GM12878 (cell line): ENCODE measurements at regions not wholly inside any gene's neighbourhood (a gene's known extent, or its start where the extent isn't known, plus 50 kb on each side); places are given as distances from the start of the nearest gene placed in this dataset.

Experiments used
- ATAC-seq: fragments of 200-7000 bp; cut with Tn5 transposase; 3 replicates; pipeline ENCODE4 v1.9.1; 2020; ENCODE audit warnings: mild to moderate bottlenecking, moderate library complexity
- BruUV-seq: library from RNA; stranded (reverse); fragments of 400-500 nt; replicated peaks from 2 replicates; lab custom pipeline; 2021; lab: Mats Ljungman, UMichigan
- CTCF ChIA-PET: fragments of 300-600 bp; sonication (Branson Sonifier 250); formaldehyde crosslinking; extraction: SDS; loops from one replicate; lab custom pipeline; 2021; ENCODE audit warnings: inconsistent platforms; lab: Yijun Ruan, JAX
- POLR2A ChIA-PET: fragments of 350-600 bp; formaldehyde crosslinking; extraction: SDS; loops from one replicate; lab custom pipeline; 2021; ENCODE audit warnings: inconsistent platforms; lab: Charles Lee
- RAD21 ChIA-PET: fragments of 300-600 bp; sonication (Branson Sonifier 250); formaldehyde crosslinking; loops from one replicate; lab custom pipeline; 2023; ENCODE audit warnings: antibody characterized with exemption; ENCODE audit not compliant: unreplicated experiment; lab: Charles Lee
- SMC1A ChIA-PET: fragments of 300-600 bp; sonication (Branson Sonifier 250); formaldehyde crosslinking; loops from one replicate; lab custom pipeline; 2023; ENCODE audit not compliant: unreplicated experiment, uncharacterized antibody; lab: Charles Lee
- DNase-seq: peaks from one replicate; pipeline ENCODE4 v3.0.0-alpha.2; 2011; ENCODE audit warnings: low read depth, low spot score
- FAIRE-seq: peaks from 3 replicates; lab custom pipeline; 2011; peaks lifted over from hg19 to GRCh38; lab: Jason Lieb, UNC
- H2AFZ ChIP-seq: 2 replicates; pipeline ENCODE4 v1.6.0; 2011; ENCODE audit warnings: low read depth, low read length, control low read depth; ENCODE audit not compliant: control insufficient read depth
- H3K27ac ChIP-seq: 2 replicates; pipeline ENCODE4 v1.5.1; 2011; ENCODE audit warnings: control low read depth; ENCODE audit not compliant: control insufficient read depth, insufficient read depth
- H3K27me3 ChIP-seq, 2 experiments: replicated peaks in 1 of 2; 2 replicates each; pipeline versions ENCODE4 v1.6.0 to v1.6.1; 2011; ENCODE audit warnings: low read length in 1 of 2; ENCODE audit not compliant: control insufficient read depth in 2 of 2, insufficient read depth in 2 of 2
- H3K36me3 ChIP-seq, 2 experiments: 2 replicates each; pipeline ENCODE4 v1.5.1; 2011; ENCODE audit warnings: low read length in 1 of 2; ENCODE audit not compliant: control insufficient read depth in 2 of 2, insufficient read depth in 2 of 2
- H3K4me1 ChIP-seq: 2 replicates; pipeline ENCODE4 v1.6.1; 2011; ENCODE audit warnings: mild to moderate bottlenecking, low read length, moderate library complexity, mixed read lengths; ENCODE audit not compliant: control insufficient read depth, insufficient read depth
- H3K4me2 ChIP-seq: 2 replicates; pipeline ENCODE4 v1.6.0; 2011; ENCODE audit warnings: control low read depth; ENCODE audit not compliant: control insufficient read depth, insufficient read depth
- H3K4me3 ChIP-seq: fragments of 200-600 bp; sonication (generic); 2 replicates; pipeline ENCODE4 v1.5.1; 2016
- H3K79me2 ChIP-seq: 2 replicates; pipeline ENCODE4 v1.6.0; 2011; ENCODE audit warnings: low read length; ENCODE audit not compliant: control insufficient read depth, insufficient read depth
- H3K9ac ChIP-seq: 2 replicates; pipeline ENCODE4 v1.8.0; 2011; ENCODE audit warnings: low read length, control low read depth, mixed read lengths; ENCODE audit not compliant: control insufficient read depth, insufficient read depth
- H3K9me3 ChIP-seq: replicated peaks from 3 replicates; pipeline ENCODE4 v1.5.1; 2011; ENCODE audit warnings: mild to moderate bottlenecking, low read length; ENCODE audit not compliant: control insufficient read depth, insufficient read depth
- H4K20me1 ChIP-seq: 2 replicates; pipeline ENCODE4 v1.6.0; 2011; ENCODE audit not compliant: control insufficient read depth, insufficient read depth
- CHD1 ChIP-seq: IDR thresholded peaks from 2 replicates; pipeline ENCODE4 v1.6.1; 2012; ENCODE audit warnings: low read depth, low read length, improper control_type of control experiment
- E2F4 ChIP-seq: IDR thresholded peaks from 2 replicates; pipeline ENCODE4 v1.6.1; 2012; ENCODE audit warnings: low read depth, low read length, improper control_type of control experiment
- ESRRA ChIP-seq: IDR thresholded peaks from 2 replicates; pipeline ENCODE4 v1.6.1; 2012; ENCODE audit warnings: mild to moderate bottlenecking, low read length, improper control_type of control experiment
- ETV6 ChIP-seq, 2 experiments: fragments of 450-650 bp in 1 of 2; IDR thresholded peaks in 1 of 2; conservative IDR thresholded peaks in 1 of 2; 2 replicates each; pipeline ENCODE4 v1.6.1; 2014; ENCODE audit warnings: antibody characterized with exemption in 1 of 2, borderline replicate concordance in 1 of 2, low read depth in 1 of 2, mild to moderate bottlenecking in 1 of 2, moderate library complexity in 1 of 2
- FOXK2 ChIP-seq: fragments of 450-650 bp; IDR thresholded peaks from 2 replicates; pipeline ENCODE4 v1.6.1; 2017; ENCODE audit warnings: mild to moderate bottlenecking, moderate library complexity
- HDAC2 ChIP-seq: fragments of 200-600 bp; sonication (generic); IDR thresholded peaks from 2 replicates; pipeline ENCODE4 v1.6.1; 2017
- IKZF2 ChIP-seq, 2 experiments: fragments of 450-650 bp; IDR thresholded peaks; 2 replicates each; pipeline ENCODE4 v1.6.1; 2017; ENCODE audit warnings: mild to moderate bottlenecking in 2 of 2, moderate library complexity in 2 of 2
- KLF5 ChIP-seq: fragments of 450-650 bp; IDR thresholded peaks from 2 replicates; pipeline ENCODE4 v1.6.1; 2014; ENCODE audit warnings: mild to moderate bottlenecking; ENCODE audit not compliant: partially characterized antibody
- NKRF ChIP-seq: fragments of 450-650 bp; conservative IDR thresholded peaks from 2 replicates; pipeline ENCODE4 v1.6.1; 2017; ENCODE audit warnings: mild to moderate bottlenecking, moderate library complexity
- NR2F1 ChIP-seq: fragments of 450-650 bp; conservative IDR thresholded peaks from 2 replicates; pipeline ENCODE4 v1.6.1; 2017; ENCODE audit warnings: mild to moderate bottlenecking
- RBBP5 ChIP-seq: fragments of 200-600 bp; sonication (generic); conservative IDR thresholded peaks from 2 replicates; pipeline ENCODE4 v1.6.1; 2016
- RUNX3 ChIP-seq: IDR thresholded peaks from 2 replicates; pipeline ENCODE4 v1.6.1; 2012; ENCODE audit warnings: low read length, inconsistent platforms
- SMAD5 ChIP-seq: IDR thresholded peaks from 2 replicates; pipeline ENCODE4 v1.6.1; 2016; ENCODE audit warnings: antibody characterized with exemption, low read depth
- SMARCA5 ChIP-seq: fragments of 450-650 bp; IDR thresholded peaks from 2 replicates; pipeline ENCODE4 v1.6.1; 2017; ENCODE audit warnings: mild to moderate bottlenecking
- SUZ12 ChIP-seq: fragments of 200-600 bp; sonication (generic); IDR thresholded peaks from one replicate; pipeline ENCODE4 v1.6.1; 2018; ENCODE audit warnings: antibody characterized with exemption, mild to moderate bottlenecking; ENCODE audit not compliant: unreplicated experiment
- YBX1 ChIP-seq: fragments of 450-650 bp; IDR thresholded peaks from 2 replicates; pipeline ENCODE4 v1.6.1; 2016; ENCODE audit warnings: antibody characterized with exemption
- WGBS: methylation state at CpG from one replicate; pipeline ENCODE4 v1.1.6; 2016; ENCODE audit warnings: low lambda C conversion rate; ENCODE audit not compliant: insufficient replicate concordance, insufficient coverage; ENCODE audit errors: missing lambda C conversion rate; 5-methylcytosine and 5-hydroxymethylcytosine counted together
- in situ Hi-C: fragments of 300-500 bp; cut with MboI; formaldehyde crosslinking; loops from 9 replicates; pipeline ENCODE4 v1.14.3; 2018; ENCODE audit warnings: mixed read lengths
- intact Hi-C: fragments of 100-400 bp; cut with micrococcal nuclease; formaldehyde crosslinking; loops from one replicate; pipeline ENCODE4 v1.14.2; 2022; ENCODE audit not compliant: unreplicated experiment

GRCh38 chr3:107258300-107258699, 118.9 kb upstream of the CCDC54 start:
- no peak for TF ChIP-seq NKRF
- TF ChIP-seq E2F4: no peak
- TF ChIP-seq NR2F1: no peak
- TF ChIP-seq RUNX3: no peak
- no peak for TF ChIP-seq IKZF2 (IDR thresholded peaks at IDR 0.05)
- no peak for TF ChIP-seq SMARCA5
- TF ChIP-seq ETV6 (conservative IDR thresholded peaks at IDR 0.05 in 1 of 2, IDR thresholded peaks at IDR 0.05 in 1 of 2; ENCODE audit: borderline replicate concordance in 1 of 2, low read depth in 1 of 2): no peak
- no peak for TF ChIP-seq KLF5
- no peak for TF ChIP-seq ESRRA
- no peak for TF ChIP-seq SUZ12
- no peak for TF ChIP-seq FOXK2
- TF ChIP-seq RBBP5: no peak
- TF ChIP-seq CHD1: no peak
- no peak for TF ChIP-seq HDAC2
- TF ChIP-seq YBX1: no peak
- no peak for TF ChIP-seq SMAD5
- TF ChIP-seq, all 136 proteins: peak for 0
- in situ Hi-C loops (no loop called here), intact Hi-C loops (no loop called here)
- POLR2A ChIA-PET: interaction anchor here (0.6 kb wide), 1 partner anchor 827 kb away, joined by 3 read pairs; no protein-coding TSS in a partner anchor
- no peaks in the 10 kb centered on the region for H3K27me3 ChIP-seq
- CTCF ChIA-PET: interaction anchor here (1.9 kb wide), 1 partner anchor 13 kb away, joined by 7 read pairs; no protein-coding TSS in a partner anchor
- no peak overlapping the region for H2AFZ ChIP-seq
- H4K20me1 ChIP-seq: no peaks in the 10 kb centered on the region
- RAD21 ChIA-PET: no interaction called here
- ATAC-seq (no peak), FAIRE-seq (no peak), DNase-seq (no peak)
- no peak overlapping the region for H3K4me3 ChIP-seq
- H3K36me3 ChIP-seq: no peaks in the 10 kb centered on the region
- H3K79me2 ChIP-seq: no peaks in the 10 kb centered on the region
- SMC1A ChIA-PET: no interaction called here
- BruUV-seq: no TSS peak
- WGBS: 37% methylated on average over 1 of the region's 1 CpG
- H3K9me3 ChIP-seq: no peaks in the 10 kb centered on the region
- no peak overlapping the region for H3K4me2 ChIP-seq
- no peaks in the 10 kb centered on the region for H3K4me1 ChIP-seq
- no peak overlapping the region for H3K27ac ChIP-seq
- no peak overlapping the region for H3K9ac ChIP-seq
